Panc1 (cell line): ENCODE measurements at regions not wholly inside any gene's neighbourhood (a gene's known extent, or its start where the extent isn't known, plus 50 kb on each side); places are given as distances from the start of the nearest gene placed in this dataset.
A peak's percentile ranks its signal among the peaks of the same experiment; 100 is the strongest.

Source experiments
- ATAC-seq: fragments of 200-7000 bp; cut with Tn5 transposase; 2 replicates; pipeline ENCODE4 v1.9.1; 2020; ENCODE audit warnings: mild to moderate bottlenecking, moderate library complexity
- BruUV-seq: library from RNA; stranded (reverse); fragments of 400-500 nt; replicated peaks from 2 replicates; lab custom pipeline; 2021; lab: Mats Ljungman, UMichigan
- CTCF ChIA-PET: fragments of 300-600 bp; sonication (Branson Sonifier 250); formaldehyde crosslinking; loops from one replicate; lab custom pipeline; 2022; ENCODE audit warnings: antibody characterized with exemption; lab: Charles Lee
- POLR2A ChIA-PET: fragments of 300-600 bp; sonication (Branson Sonifier 250); formaldehyde crosslinking; loops from one replicate; lab custom pipeline; 2022; ENCODE audit warnings: antibody characterized with exemption; lab: Charles Lee
- DNase-seq: peaks from one replicate; pipeline ENCODE4 v3.0.0-alpha.2; 2010; ENCODE audit warnings: low read depth, low spot score
- H3K27ac ChIP-seq: 2 replicates; pipeline ENCODE4 v1.5.1; 2011; ENCODE audit warnings: mild to moderate bottlenecking, low read length, inconsistent platforms
- H3K27me3 ChIP-seq: fragments of 200-500 bp; sonication (Bioruptor generic); 2 replicates; pipeline ENCODE4 v1.6.0; 2014; ENCODE audit warnings: low read length, inconsistent platforms; ENCODE audit not compliant: control insufficient read depth, insufficient read depth
- H3K36me3 ChIP-seq: fragments of 200-500 bp; sonication (Bioruptor generic); 2 replicates; pipeline ENCODE4 v1.5.1; 2014; ENCODE audit warnings: inconsistent platforms, mild to moderate bottlenecking, low read length, moderate library complexity; ENCODE audit not compliant: control insufficient read depth, insufficient read depth
- H3K4me1 ChIP-seq: 2 replicates; pipeline ENCODE4 v1.5.1; 2011; ENCODE audit warnings: inconsistent platforms, mild to moderate bottlenecking, low read length, moderate library complexity; ENCODE audit not compliant: control insufficient read depth, insufficient read depth
- H3K4me3 ChIP-seq, 2 experiments: 2 replicates each; pipeline ENCODE4 v1.5.1; 2011 to 2012; ENCODE audit warnings: low read depth in 2 of 2, low read length in 2 of 2, mild to moderate bottlenecking in 2 of 2, inconsistent platforms in 1 of 2, moderate library complexity in 1 of 2
- H3K9me3 ChIP-seq: fragments of 200-500 bp; sonication (Bioruptor generic); 2 replicates; pipeline ENCODE4 v1.5.1; 2014; ENCODE audit warnings: low read depth, mild to moderate bottlenecking, inconsistent platforms, low read length, moderate library complexity; ENCODE audit not compliant: control insufficient read depth, insufficient read depth
- CTCF ChIP-seq: fragments of 450-650 bp; IDR thresholded peaks from 2 replicates; pipeline ENCODE4 v1.5.1; 2017; ENCODE audit warnings: mild to moderate bottlenecking
- POLR2AphosphoS5 ChIP-seq: IDR thresholded peaks from 2 replicates; pipeline ENCODE4 v1.6.1; 2012; ENCODE audit warnings: mild to moderate bottlenecking, low read depth, low read length, moderate library complexity
- REST ChIP-seq, 2 experiments: IDR thresholded peaks; 2 replicates each; pipeline ENCODE4 v1.6.1; 2011 to 2012; ENCODE audit warnings: low read depth in 2 of 2, control low read depth in 1 of 2, low read length in 1 of 2, mild to moderate bottlenecking in 1 of 2, moderate library complexity in 1 of 2; ENCODE audit not compliant: insufficient read depth in 1 of 2
- SIN3A ChIP-seq: IDR thresholded peaks from 2 replicates; pipeline ENCODE4 v1.6.1; 2012; ENCODE audit warnings: low read depth, mild to moderate bottlenecking, low read length, moderate library complexity, borderline replicate concordance; ENCODE audit not compliant: insufficient read depth
- TCF7L2 ChIP-seq: IDR thresholded peaks from 2 replicates; pipeline ENCODE4 v1.6.1; 2011; ENCODE audit warnings: mild to moderate bottlenecking, low read depth, low read length, inconsistent platforms
- in situ Hi-C: cut with HindIII; loops from 2 replicates; pipeline ENCODE4 v1.10.0; 2016; ENCODE audit warnings: low sequenced_read_pairs, low pct_unique_long_range_greater_than_20kb
- intact Hi-C: fragments of 100-400 bp; cut with micrococcal nuclease; formaldehyde crosslinking; loops from one replicate; pipeline ENCODE4 v1.10.0; 2022; ENCODE audit not compliant: unreplicated experiment

GRCh38 chr10:78433766-78434535, 400.3 kb downstream of the RPS24 start:
- TF ChIP-seq POLR2AphosphoS5 (no peak), SIN3A (no peak), TCF7L2 (no peak), REST (IDR thresholded peaks at IDR 0.05; ENCODE audit: insufficient read depth in 1 of 2, low read depth in 2 of 2, low read length in 1 of 2) (no peak), CTCF (no peak)
- intact Hi-C loops (loop anchor here (10.0 kb wide), 1 partner anchor 761 kb away; no protein-coding TSS in a partner anchor), in situ Hi-C loops (no loop called here)
- no TSS peak for BruUV-seq
- Histone ChIP-seq H3K4me3 (no peak overlapping the region), H3K36me3 (no peaks in the 10 kb centered on the region), H3K9me3 (no peaks in the 10 kb centered on the region), H3K27ac (no peak overlapping the region), H3K4me1 (peaks cover 13% of the 10 kb centered on the region; the same call in 1 of the 2 replicates), H3K27me3 (peaks cover 12% of the 10 kb centered on the region)
- ATAC-seq (0 out of 2 replicates have a peak, but pooled peaks have one; percentile 20), DNase-seq (no peak)
- ChIA-PET POLR2A (no interaction called here), CTCF (no interaction called here)

GRCh38 chr10:78434886-78435285, 401.2 kb downstream of the RPS24 start:
- intact Hi-C loops, result loop anchor here (10.0 kb wide), 1 partner anchor 760 kb away; no protein-coding TSS in a partner anchor
- POLR2A ChIA-PET, result no interaction called here

More at GRCh38 chr10:78434886-78435285, 401.2 kb downstream of the RPS24 start:
- H3K27ac ChIP-seq, result no peak overlapping the region
- BruUV-seq, result no TSS peak
- in situ Hi-C loops, result no loop called here
- H3K27me3 ChIP-seq, result peaks cover 7% of the 10 kb centered on the region
- H3K9me3 ChIP-seq, result no peaks in the 10 kb centered on the region
- DNase-seq (no peak), ATAC-seq (no peak)
- TF ChIP-seq REST (IDR thresholded peaks at IDR 0.05; ENCODE audit: insufficient read depth in 1 of 2, low read depth in 2 of 2, low read length in 1 of 2) (no peak), SIN3A (no peak), POLR2AphosphoS5 (no peak), CTCF (no peak), TCF7L2 (no peak)
- H3K4me3 ChIP-seq, result no peak overlapping the region
- no peaks in the 10 kb centered on the region for H3K36me3 ChIP-seq
- CTCF ChIA-PET, result no interaction called here
- H3K4me1 ChIP-seq, result peaks cover 13% of the 10 kb centered on the region; the same call in 1 of the 2 replicates
